H9 (cell line): ENCODE measurements at regions not wholly inside any gene's neighbourhood (a gene's known extent, or its start where the extent isn't known, plus 50 kb on each side); places are given as distances from the start of the nearest gene placed in this dataset.

ENCODE experiments used
- DNase-seq: peaks from one replicate; pipeline ENCODE4 v3.0.0-alpha.2; 2017
- H2AFZ ChIP-seq: one replicate; pipeline ENCODE4 v1.6.1; 2013; ENCODE audit warnings: mild to moderate bottlenecking, low read length, control low read depth, moderate library complexity
- H2AK5ac ChIP-seq: 2 replicates; pipeline ENCODE4 v1.6.1; 2013; ENCODE audit warnings: low read length, control low read depth, mixed read lengths; ENCODE audit not compliant: insufficient read length
- H2BK120ac ChIP-seq: one replicate; pipeline ENCODE4 v1.6.1; 2013; ENCODE audit warnings: low read depth, mild to moderate bottlenecking, low read length, control low read depth, inconsistent platforms; ENCODE audit not compliant: poor library complexity, severe bottlenecking
- H2BK12ac ChIP-seq: 2 replicates; pipeline ENCODE4 v1.6.1; 2013; ENCODE audit warnings: low read length, control low read depth, mixed read lengths, low read depth; ENCODE audit not compliant: insufficient read length
- H2BK15ac ChIP-seq: 2 replicates; pipeline ENCODE4 v1.6.1; 2013; ENCODE audit warnings: low read depth, low read length, control low read depth
- H2BK20ac ChIP-seq: one replicate; pipeline ENCODE4 v1.6.1; 2013; ENCODE audit warnings: low read depth, mild to moderate bottlenecking, low read length, control low read depth, inconsistent platforms; ENCODE audit not compliant: poor library complexity, severe bottlenecking
- H2BK5ac ChIP-seq: 2 replicates; pipeline ENCODE4 v1.6.1; 2013; ENCODE audit warnings: low read length, control low read depth, mixed read lengths; ENCODE audit not compliant: insufficient read length
- H3K14ac ChIP-seq: 2 replicates; pipeline ENCODE4 v1.6.1; 2013; ENCODE audit warnings: low read length, control low read depth; ENCODE audit not compliant: insufficient read depth
- H3K18ac ChIP-seq: 2 replicates; pipeline ENCODE4 v1.6.1; 2013; ENCODE audit warnings: low read depth, mild to moderate bottlenecking, mixed read lengths, low read length, control low read depth; ENCODE audit not compliant: insufficient read length
- H3K23ac ChIP-seq: 2 replicates; pipeline ENCODE4 v1.6.1; 2013; ENCODE audit warnings: low read length, control low read depth, mixed read lengths, low read depth; ENCODE audit not compliant: insufficient read length
- H3K23me2 ChIP-seq: 2 replicates; pipeline ENCODE4 v1.6.1; 2013; ENCODE audit warnings: low read depth, mild to moderate bottlenecking, mixed read lengths, low read length, control low read depth; ENCODE audit not compliant: insufficient read length, poor library complexity, severe bottlenecking
- H3K27ac ChIP-seq: 2 replicates; pipeline ENCODE4 v1.5.1; 2013; ENCODE audit warnings: low read length, control low read depth, mixed read lengths, low read depth; ENCODE audit not compliant: insufficient read length
- H3K27me3 ChIP-seq: 2 replicates; pipeline ENCODE4 v1.6.1; 2013; ENCODE audit warnings: low read length, control low read depth, inconsistent platforms; ENCODE audit not compliant: insufficient read depth
- H3K4ac ChIP-seq: 2 replicates; pipeline ENCODE4 v1.6.1; 2013; ENCODE audit warnings: low read depth, mild to moderate bottlenecking, control low read depth, inconsistent platforms, low read length, moderate library complexity
- H3K4me1 ChIP-seq: 2 replicates; pipeline ENCODE4 v1.6.1; 2013; ENCODE audit warnings: low read length, control low read depth, inconsistent platforms; ENCODE audit not compliant: insufficient read depth
- H3K4me2 ChIP-seq: 2 replicates; pipeline ENCODE4 v1.6.1; 2013; ENCODE audit warnings: low read length, control low read depth, mixed read lengths; ENCODE audit not compliant: insufficient read length, insufficient read depth
- H3K56ac ChIP-seq: 2 replicates; pipeline ENCODE4 v1.6.1; 2013; ENCODE audit warnings: low read depth, mild to moderate bottlenecking, mixed read lengths, low read length, control low read depth; ENCODE audit not compliant: insufficient read length
- H3K79me1 ChIP-seq: 2 replicates; pipeline ENCODE4 v1.6.1; 2013; ENCODE audit warnings: low read depth, mild to moderate bottlenecking, moderate library complexity, low read length, control low read depth, inconsistent platforms; ENCODE audit not compliant: insufficient read depth, poor library complexity, severe bottlenecking
- H3K79me2 ChIP-seq: 2 replicates; pipeline ENCODE4 v1.6.1; 2013; ENCODE audit warnings: low read length, control low read depth, inconsistent platforms; ENCODE audit not compliant: insufficient read depth
- H3K9ac ChIP-seq: 2 replicates; pipeline ENCODE4 v1.6.1; 2013; ENCODE audit warnings: low read length, control low read depth, mixed read lengths; ENCODE audit not compliant: insufficient read length; ENCODE audit errors: extremely low read depth
- H3K9me3 ChIP-seq: one replicate; pipeline ENCODE4 v1.6.1; 2013; ENCODE audit warnings: low read depth, low read length, inconsistent platforms; ENCODE audit not compliant: control insufficient read depth
- H3T11ph ChIP-seq: one replicate; pipeline ENCODE4 v1.6.1; 2013; ENCODE audit warnings: mild to moderate bottlenecking, low read length, control low read depth, inconsistent platforms
- H4K20me1 ChIP-seq: one replicate; pipeline ENCODE4 v1.6.1; 2013; ENCODE audit not compliant: control insufficient read depth, insufficient read length, insufficient read depth
- H4K5ac ChIP-seq: 2 replicates; pipeline ENCODE4 v1.6.1; 2013; ENCODE audit warnings: low read depth, mild to moderate bottlenecking, mixed read lengths, low read length, control low read depth; ENCODE audit not compliant: insufficient read length
- H4K8ac ChIP-seq: replicated peaks from 2 replicates; pipeline ENCODE4 v1.6.1; 2013; ENCODE audit warnings: low read length, control low read depth, mixed read lengths, low read depth; ENCODE audit not compliant: insufficient read length
- H4K91ac ChIP-seq: 2 replicates; pipeline ENCODE4 v1.6.1; 2013; ENCODE audit warnings: low read depth, mild to moderate bottlenecking, moderate library complexity, mixed read lengths, low read length, control low read depth; ENCODE audit not compliant: insufficient read length
- H3K27ac Mint-ChIP-seq, 3 experiments: 2 replicates in 2 of 3; 3 replicates in 1 of 3; pipeline ENCODE4 v1.8.0; 2020 to 2021; ENCODE audit warnings: mixed read lengths in 3 of 3, mild to moderate bottlenecking in 1 of 3, moderate library complexity in 1 of 3
- H3K27me3 Mint-ChIP-seq: 2 replicates; pipeline ENCODE4 v1.8.0; 2021; ENCODE audit warnings: low read depth, mild to moderate bottlenecking, moderate library complexity, mixed read lengths
- H3K36me3 Mint-ChIP-seq, 3 experiments: 2 replicates in 2 of 3; 3 replicates in 1 of 3; pipeline ENCODE4 v1.8.0; 2020 to 2021; ENCODE audit warnings: low read depth in 3 of 3, mixed read lengths in 3 of 3; ENCODE audit not compliant: insufficient read depth in 1 of 3
- H3K4me1 Mint-ChIP-seq, 2 experiments: 2 replicates each; pipeline ENCODE4 v1.8.0; 2020; ENCODE audit warnings: mixed read lengths in 2 of 2
- H3K4me3 Mint-ChIP-seq, 2 experiments: 2 replicates in 1 of 2; 3 replicates in 1 of 2; pipeline ENCODE4 v1.8.0; 2020 to 2021; ENCODE audit warnings: mild to moderate bottlenecking in 2 of 2, mixed read lengths in 2 of 2, moderate library complexity in 1 of 2
- H3K9me3 Mint-ChIP-seq, 2 experiments: 2 replicates in 1 of 2; 3 replicates in 1 of 2; pipeline ENCODE4 v1.8.0; 2020; ENCODE audit warnings: mild to moderate bottlenecking in 2 of 2, mixed read lengths in 2 of 2, moderate library complexity in 1 of 2
- CTCF ChIP-seq: fragments of 200-600 bp; sonication (generic); conservative IDR thresholded peaks from 3 replicates; pipeline ENCODE4 v1.8.0; 2021; ENCODE audit warnings: antibody characterized with exemption, mild to moderate bottlenecking
- WGBS: extraction: QIAGEN DNeasy Blood & Tissue Kit; methylation state at CpG from one replicate; pipeline ENCODE4 v1.1.7; 2013; ENCODE audit warnings: missing lambda C conversion rate, low lambda C conversion rate, mixed read lengths; ENCODE audit not compliant: insufficient read length; ENCODE audit errors: extremely low coverage; 5-methylcytosine and 5-hydroxymethylcytosine counted together

DNA sequence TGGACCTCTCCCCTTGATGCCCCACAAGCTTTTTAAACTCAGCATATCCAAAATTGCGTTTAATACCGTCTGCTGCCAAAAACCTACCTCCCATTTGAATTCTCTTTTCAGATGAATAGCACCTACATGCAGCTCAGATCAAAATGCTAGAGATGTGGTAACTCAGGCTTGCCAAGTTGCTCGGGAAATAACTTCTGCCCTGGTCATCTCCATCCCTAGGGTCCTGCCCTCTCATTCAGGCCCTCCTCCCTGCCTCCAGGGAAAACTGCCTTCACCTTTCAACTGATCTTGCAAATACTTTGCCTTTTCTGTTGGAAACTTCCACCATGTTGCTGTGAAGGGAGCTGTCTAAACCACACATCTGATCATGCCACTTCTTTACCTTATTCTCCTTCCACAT lies 114.1 kb downstream of the SPRY1 start:
- DNase-seq, result no peak
- Histone ChIP-seq H3K9ac (no peak overlapping the region), H3K9me3 (no peaks in the 10 kb centered on the region), H2BK5ac (no peak overlapping the region), H3K79me1 (no peaks in the 10 kb centered on the region), H3K18ac (no peak overlapping the region), H4K8ac (no peak overlapping the region), H3K56ac (no peak overlapping the region), H2BK20ac (no peak overlapping the region), H3K4ac (no peak overlapping the region), H2BK120ac (no peak overlapping the region), H3K27ac (no peak overlapping the region), H2BK12ac (no peak overlapping the region), H2AFZ (no peak overlapping the region), H3K14ac (no peak overlapping the region), H2BK15ac (no peak overlapping the region), H3T11ph (no peak overlapping the region), H3K23me2 (peaks cover 7% of the 10 kb centered on the region), H3K4me2 (no peak overlapping the region), H3K4me1 (peaks cover 3% of the 10 kb centered on the region; the same call in 1 of the 2 replicates), H4K91ac (no peak overlapping the region), H3K23ac (no peak overlapping the region), H3K27me3 (no peaks in the 10 kb centered on the region), H4K5ac (no peak overlapping the region), H2AK5ac (no peak overlapping the region), H4K20me1 (no peaks in the 10 kb centered on the region), H3K79me2 (no peaks in the 10 kb centered on the region)
- H3K27me3 Mint-ChIP-seq, result no peaks in the 10 kb centered on the region
- peaks cover 16 to 21% of the 10 kb centered on the region in 2 experiments for H3K4me1 Mint-ChIP-seq
- H3K36me3 Mint-ChIP-seq, result peaks cover 0 to 5% (median 4%) of the 10 kb centered on the region in 3 experiments; a peak in 3 of 7 replicates
- no peak for TF ChIP-seq CTCF
- no peak overlapping the region for H3K4me3 Mint-ChIP-seq
- no CpG with 5 or more reads among the region's 3 CpGs for WGBS
- H3K27ac Mint-ChIP-seq, result no peak overlapping the region; a peak in 1 of 7 replicates
- H3K9me3 Mint-ChIP-seq, result peaks cover 6 to 10% of the 10 kb centered on the region in 2 experiments
